Activated CD4-positive, CD25-positive, alpha-beta regulatory T cell (primary cell): ENCODE measurements at regions not wholly inside any gene's neighbourhood (a gene's known extent, or its start where the extent isn't known, plus 50 kb on each side); places are given as distances from the start of the nearest gene placed in this dataset.

Source experiments
- DNase-seq, 4 experiments: peaks; one replicate each; lab custom pipeline; 2025; lab: John Stamatoyannopoulos, UW

DNA sequence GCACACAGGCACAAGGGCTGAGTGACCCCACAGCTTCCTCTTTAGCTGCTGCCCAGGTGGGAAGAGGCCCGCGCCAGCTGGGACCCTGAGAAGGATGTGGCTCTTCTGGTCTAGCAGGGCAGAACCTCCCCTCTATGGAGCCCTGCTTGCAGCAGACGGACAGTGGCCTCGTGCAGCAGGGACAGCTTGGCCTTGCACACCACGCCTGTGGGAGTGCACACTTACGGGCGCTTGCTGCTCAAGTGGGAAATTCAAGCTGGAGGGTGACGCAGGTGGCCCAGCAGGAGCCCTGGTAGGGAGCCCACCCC is 971.4 kb downstream of the BRD1 start:
- DNase-seq = no peak

DNA sequence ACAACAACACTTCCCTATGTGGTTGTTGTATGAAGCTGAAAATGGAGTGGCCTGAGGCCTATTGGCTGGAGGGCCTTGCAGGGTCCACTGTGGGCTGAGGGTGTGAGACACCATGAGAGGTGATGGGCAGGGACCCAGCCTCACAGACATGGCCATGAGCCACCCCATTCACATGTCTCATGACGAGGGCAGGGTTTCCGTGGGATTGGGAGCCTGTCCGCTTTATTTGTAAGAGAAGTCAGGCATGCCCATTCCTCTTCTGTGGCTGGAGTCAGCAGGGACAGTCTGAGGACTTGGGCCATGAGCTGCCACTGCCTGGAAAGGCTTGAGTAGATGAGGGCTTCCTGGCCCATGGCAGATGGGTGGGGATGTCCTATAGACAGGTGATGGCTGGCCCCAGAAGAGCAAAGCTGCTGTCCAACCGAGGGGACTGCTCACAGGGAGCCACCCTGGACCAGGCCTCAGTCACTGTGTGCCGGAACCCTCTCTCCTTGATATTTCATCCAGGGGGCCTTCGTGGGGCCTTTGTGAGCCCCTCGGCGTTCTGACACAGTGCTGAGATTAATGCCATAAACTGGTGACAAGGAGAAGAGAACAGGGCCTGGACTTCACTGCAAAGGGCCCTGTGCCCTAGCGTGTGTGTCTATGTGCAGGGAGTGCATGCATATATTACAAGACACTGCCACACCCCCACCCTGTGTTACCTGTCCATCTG is 971.9 kb downstream of the BRD1 start:
- no peak for DNase-seq

DNA sequence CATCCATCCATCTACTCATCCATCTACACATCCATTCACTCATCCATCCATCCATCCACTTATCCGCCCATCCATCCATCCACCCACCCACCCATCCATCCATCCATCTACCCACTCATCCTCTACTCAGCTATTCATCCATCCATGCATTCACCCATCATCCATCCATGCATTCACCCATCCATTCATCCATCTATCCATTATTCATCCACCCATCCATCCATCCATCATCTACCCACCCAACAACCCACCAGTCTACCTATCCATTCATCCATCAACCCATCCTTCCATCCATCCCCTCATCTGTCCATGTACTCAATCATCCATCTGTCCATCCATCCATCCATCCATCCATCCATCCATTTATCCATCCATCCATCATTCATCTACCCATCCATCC is 972.7 kb downstream of the BRD1 start:
- no peak for DNase-seq

DNA sequence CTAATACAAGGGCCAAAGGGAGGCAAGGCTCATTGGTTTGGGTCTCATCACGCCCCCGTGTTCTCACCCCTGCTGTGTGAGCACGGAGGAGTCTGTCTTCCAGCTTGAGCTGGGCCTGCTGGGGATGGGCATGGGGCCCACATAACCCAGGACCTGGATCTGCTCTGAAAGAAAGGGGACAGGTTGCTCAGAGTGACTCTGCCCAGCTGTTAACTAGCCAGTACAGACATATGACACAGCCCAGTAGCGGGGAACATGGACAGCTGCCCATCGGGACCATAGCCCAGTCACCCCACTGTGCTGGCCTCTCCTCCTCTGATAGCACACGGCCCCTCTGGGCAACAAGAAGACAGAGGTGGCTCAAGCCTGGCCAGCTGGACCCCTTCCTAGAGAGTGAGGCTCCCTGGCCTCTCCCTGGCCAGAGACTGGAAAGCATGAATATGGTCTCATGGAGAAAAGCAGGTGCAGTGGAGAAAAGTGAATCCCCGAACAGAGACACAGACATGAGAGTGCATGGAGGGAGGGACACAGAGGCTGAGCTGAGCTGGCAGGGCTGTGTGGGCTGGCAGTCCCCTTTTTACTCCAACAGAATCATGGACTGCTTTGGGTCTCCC is 973.9 kb downstream of the BRD1 start:
- DNase-seq = no peak

DNA sequence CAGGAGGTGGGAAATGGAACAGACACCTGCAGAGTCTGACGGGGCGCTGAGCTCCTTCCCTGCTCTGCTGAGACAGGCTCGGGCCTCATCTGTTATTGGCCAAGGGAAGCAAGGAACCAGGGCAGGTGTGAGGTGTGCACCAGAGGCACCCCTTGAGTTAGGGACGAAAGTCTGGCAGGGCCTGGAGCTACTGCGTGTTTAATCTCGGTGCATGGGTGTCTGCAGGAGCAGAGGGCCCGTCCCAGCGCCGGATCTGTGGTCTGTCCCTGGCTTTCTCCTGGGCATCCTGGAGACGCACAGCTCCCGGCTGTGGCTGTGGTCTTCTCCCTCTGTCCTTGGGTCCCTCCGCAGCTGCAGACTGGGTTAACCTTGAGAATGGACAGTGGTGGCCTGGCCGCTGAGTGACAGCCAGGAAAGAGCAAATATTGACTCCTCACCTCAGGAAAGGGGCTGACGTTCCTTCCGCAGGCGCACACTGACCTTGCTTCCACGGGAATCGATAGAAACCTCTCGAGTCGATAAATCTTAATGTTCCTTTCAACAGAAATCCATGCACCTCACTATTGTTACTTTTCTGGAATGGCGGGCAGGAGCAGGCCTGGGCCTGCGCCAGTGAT is 975.6 kb downstream of the BRD1 start:
- DNase-seq = no peak

DNA sequence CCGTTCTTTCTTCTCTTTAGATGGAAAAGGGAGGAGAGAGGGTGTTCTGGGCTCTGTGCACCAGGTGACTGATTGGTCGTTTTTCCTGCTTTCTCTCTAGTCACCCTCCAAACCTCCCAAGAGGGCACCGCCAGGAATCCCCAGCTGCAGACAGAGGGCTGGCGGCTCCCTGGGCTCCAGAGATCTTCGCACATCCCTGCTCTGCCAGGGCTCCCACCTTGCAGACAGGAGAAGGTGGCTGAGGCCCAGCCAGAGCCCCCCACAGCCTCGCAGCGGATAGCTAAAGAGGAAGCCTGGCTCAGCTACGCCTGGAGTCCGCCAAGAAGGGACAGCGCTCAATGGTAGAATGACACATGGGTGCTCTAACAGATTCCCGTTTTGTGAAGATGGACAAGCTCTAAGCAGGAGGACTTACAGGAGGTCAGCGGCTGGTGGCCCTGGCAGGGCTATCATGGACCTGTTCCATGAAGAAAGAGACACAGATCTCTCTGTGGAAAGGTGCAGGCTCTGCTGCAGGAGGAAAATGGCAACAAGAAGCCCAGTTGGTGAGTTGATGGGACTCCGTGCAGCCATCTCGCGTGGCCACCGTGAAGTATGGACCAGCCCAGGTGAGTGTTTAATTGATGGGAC is 976.9 kb downstream of the BRD1 start:
- DNase-seq = no peak

DNA sequence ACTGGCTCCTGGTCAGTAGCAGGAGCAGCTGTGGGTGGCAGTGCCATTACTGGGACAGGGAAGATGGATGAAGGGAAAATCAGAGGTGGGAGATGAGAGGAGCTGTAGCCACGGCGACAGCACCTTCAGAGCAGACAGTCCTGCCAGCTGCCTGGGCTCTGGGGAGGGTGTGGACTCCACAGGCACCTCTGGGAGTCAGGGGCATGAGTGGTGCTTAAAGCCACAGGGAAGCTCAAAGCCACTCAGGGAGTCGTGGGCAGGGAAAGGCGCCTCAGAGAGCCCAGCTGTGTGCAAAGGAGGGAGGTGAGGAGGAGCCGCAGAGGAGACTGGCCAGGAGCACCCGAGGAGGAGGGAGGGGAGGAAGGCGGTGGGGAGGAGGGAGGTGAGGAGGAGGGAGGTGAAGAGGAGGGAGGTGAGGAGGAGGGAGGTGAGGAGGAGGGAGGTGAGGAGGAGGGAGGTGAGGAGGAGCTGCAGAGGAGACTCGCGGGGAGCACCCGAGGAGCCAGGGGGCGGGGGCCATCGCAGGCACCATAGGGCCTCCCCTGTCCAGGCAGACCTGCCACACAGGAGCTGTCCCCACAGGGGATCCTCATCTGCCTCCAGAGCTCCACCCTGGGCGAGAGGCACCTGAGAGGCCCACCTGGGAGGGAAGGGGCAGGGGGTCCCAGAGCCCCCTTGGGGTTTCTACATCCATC is 977.6 kb downstream of the BRD1 start:
- no peak for DNase-seq

DNA sequence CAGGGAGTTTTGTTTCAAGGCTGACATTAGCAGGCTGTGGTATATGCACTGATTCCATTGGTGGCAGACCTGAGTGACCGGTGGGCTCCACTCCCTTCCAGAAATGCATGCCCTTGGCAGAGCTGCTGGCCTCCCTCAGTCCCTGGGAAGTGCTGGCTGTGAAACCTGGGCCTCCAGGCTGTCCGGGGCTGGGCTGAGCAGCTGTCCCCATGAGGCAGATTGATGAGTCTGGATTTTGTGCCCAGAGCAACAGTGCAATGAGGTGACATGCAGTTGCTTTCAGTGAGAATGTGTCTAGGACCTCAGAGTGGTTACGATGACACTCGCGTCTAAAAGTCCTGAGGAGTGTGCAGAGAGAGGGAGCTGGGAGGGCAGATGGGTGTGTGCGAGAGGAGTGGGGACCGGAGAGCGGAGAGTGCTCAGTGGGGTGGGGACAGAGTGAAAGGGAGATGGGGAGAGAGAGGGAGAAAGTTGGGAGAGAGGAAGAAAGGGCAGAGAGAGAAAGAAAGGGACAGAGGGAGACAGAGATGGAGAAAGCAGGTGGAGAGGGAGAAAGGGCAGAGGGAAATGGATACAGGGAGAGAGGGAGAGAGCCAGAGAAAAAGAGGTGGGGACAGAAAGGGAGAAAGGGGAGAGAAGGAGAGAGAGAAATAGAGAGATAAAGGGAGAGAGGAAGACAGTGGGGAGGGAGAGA is 978.3 kb downstream of the BRD1 start:
- no peak for DNase-seq

DNA sequence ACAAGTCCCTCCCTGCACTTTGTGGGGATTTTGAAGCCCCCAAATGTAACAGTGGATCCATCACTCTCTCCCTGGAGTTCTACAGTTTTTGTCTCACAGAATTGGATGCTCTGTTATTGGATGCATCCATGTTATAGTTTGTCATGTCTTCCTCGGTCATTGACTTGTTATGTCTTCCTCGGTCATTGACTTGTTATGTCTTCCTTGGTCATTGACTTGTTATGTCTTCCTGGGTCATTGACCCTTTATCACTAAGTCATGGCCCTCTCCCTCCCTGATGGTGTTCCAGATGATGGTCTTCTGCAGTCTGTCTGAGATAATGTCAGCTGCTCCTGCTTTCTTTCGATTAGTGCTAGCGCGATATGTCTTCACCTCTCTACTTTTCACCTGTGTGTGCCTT is 981.5 kb downstream of the BRD1 start:
- no peak for DNase-seq

DNA sequence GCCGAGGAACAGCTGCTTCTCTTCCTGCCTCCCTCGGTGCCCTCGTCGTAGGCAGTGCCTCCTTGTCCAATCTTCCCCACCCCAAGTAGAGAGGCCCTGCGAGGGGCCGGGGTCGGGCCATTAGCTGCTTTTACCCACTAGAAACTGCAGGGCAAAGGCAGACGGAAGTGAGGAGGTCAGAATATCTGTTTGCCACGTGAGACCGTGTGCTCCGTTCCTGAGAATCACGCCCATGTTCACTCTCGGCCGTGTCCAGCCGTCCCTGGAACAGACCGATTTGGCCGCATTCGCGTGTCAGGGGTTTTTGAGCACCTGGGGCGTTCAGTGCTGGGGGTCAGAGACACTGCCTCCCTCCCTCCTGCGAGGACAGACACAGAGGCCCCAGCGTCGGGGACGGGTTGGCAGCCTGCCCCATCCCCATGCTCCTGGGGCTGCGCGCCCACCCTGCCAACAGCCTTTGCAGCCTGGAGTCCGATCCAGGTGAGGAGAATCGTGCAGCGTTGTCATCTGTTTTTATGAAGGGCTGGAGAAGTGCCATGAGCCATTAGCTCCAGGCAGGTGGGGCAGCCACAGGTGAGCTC is 982.2 kb downstream of the BRD1 start:
- DNase-seq = no peak

DNA sequence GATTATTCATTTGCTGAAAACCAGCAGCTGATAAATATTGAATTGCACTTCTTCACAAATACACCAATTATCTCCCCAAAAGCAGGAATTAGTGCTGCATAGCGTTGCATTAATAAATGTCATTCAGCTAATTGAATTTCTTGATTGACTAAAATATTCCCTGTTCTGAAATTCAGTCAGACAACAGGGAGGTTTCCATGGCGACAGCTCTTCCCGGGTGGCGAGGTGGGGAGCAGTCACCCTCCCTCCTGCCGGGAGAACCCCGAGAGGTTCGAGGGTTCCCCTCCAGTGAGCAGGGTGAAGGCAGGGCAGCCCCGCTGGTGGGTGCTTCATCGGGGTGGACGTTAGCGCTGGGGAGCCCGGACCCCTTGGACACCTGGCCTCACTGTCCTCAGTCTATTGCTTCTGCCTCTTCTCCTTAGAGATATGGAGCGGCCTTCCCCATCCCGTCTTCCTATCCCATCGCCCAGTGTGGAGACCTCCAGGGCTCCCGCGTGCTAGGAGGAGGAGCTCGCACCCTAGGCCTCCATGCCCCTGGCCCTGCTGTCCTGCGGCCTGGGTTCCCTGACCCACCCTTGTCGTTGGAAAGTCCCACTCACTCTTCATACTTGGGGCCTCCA is 983.5 kb downstream of the BRD1 start:
- DNase-seq = no peak

DNA sequence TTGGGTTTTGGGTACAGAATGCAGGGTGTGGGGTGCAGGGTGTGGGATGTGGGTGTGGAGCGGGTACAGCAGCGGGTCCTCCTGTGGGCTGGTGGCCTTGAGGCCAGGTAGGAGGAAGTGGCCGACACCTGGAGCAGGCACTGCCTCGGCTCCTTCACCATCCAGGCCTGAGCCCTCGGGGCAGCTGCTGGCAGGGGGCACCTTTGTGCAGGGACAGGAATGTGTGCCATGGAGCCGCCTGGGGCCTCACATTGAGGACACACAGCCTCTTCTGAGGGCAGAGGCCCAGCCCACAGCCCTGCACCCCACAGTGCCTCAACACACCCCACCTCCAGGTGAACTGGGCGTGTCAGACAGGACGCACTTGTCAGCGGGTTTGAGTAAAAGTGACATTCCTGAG is 984.0 kb downstream of the BRD1 start:
- DNase-seq = no peak

DNA sequence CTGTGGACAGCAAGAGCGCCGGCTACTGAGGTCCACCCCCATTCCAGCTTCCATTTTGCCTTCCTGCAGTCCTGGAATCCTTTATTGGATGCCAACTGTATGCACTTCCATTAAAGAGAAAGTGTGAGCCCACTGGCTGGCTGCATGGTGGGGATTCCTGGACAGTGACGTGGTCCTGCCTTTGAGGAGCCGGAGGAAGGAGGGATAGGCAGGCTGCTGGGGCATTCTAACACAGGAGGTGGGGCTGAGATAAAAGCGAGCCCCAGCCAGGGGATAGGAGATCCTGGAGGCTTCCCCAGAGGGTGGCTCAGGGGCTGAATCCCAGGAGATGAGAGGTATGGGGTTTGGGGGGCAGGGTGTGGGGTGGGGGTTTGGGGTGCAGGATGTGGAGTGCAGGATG is 984.7 kb downstream of the BRD1 start:
- no peak for DNase-seq

DNA sequence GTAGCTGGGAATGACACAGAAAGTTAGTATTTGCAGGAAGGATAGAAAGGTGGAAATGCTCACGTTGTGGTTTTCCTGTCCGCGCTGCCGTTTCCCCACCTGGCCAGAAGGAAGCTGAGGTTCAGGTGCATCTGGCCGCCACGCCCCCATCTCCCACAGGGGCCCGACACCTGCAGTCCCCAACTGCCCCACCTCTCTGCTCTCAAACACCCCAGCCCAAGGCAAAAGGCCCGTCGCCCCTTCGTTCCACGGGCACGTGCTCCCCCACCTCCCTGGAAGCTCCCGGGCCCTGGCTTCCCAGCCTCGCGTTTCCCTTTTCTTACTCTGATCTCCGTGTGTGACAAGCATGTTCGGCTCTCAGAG is 985.1 kb downstream of the BRD1 start:
- no peak for DNase-seq

DNA sequence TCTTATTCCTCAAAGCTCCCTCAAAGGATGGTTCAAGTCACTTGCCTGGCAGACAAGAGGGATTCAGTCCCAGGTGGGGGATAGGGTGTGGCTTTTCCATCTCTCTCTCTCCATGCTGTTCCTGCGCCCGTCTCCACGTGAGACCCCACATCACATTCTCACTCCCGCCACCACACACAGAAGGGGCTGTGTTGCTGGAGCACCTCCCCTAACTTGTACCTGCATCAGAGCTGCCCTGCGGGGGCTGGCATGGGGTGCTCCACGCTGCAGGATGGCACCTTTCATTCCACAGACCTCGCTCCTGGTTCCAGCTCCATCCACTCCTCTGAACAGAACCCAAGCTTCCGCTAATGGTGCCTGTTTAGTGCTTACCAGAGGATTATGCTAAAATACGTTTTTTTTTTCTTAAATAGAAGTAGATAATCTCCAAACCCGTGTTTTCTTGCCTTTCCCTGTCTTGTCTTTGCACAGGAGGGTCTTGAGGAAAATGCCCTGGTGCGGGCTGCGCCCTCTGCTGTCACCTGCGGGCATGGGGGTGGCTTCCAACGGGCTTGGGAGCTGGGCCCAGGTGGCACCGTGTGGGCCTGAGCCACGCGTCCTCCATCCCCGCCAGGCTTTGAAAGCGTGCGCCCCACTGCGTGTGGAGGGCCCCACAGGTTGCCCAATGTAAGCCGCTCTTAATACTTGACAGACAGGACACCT is 985.6 kb downstream of the BRD1 start:
- no peak for DNase-seq

DNA sequence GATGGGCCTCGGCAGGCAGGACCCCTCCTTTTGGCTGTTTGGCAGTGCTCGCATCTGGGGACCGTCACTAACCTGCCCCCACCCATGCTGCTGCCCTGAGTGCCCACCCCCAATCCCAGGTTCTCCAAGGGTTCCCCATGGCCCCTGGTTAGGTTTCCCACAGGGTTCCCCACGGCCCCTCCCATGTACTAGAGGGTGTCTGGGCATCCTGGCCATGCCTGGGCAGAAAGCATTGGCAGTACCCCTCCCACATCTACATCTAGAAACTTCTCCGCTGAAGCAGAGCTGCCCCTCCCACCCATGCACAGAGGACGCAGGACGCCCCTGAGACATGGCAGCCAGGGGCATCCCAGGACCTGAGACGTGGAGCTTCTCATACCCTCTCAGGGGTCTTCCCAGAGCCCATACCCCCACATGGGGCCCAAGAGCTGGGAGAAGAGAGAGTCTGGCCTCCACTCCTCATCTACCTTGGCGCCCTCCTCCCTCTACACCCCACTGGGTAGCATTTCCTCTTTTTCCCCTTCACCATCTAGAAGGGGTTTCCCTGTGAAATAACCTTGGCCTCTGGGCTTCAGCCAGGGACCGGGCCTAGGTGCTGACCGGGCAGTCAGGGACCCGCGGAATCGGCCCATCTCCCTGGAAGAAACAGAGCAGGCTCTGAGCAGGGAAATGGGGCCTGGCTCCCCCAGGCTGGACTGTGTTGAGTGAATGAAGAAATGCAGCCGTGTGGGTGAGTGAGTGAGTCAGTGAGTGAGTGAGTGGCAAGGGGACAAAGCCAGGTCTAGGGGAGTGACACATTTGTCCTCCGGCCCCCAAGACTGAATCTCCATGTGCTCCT is 987.3 kb downstream of the BRD1 start:
- DNase-seq = no peak

DNA sequence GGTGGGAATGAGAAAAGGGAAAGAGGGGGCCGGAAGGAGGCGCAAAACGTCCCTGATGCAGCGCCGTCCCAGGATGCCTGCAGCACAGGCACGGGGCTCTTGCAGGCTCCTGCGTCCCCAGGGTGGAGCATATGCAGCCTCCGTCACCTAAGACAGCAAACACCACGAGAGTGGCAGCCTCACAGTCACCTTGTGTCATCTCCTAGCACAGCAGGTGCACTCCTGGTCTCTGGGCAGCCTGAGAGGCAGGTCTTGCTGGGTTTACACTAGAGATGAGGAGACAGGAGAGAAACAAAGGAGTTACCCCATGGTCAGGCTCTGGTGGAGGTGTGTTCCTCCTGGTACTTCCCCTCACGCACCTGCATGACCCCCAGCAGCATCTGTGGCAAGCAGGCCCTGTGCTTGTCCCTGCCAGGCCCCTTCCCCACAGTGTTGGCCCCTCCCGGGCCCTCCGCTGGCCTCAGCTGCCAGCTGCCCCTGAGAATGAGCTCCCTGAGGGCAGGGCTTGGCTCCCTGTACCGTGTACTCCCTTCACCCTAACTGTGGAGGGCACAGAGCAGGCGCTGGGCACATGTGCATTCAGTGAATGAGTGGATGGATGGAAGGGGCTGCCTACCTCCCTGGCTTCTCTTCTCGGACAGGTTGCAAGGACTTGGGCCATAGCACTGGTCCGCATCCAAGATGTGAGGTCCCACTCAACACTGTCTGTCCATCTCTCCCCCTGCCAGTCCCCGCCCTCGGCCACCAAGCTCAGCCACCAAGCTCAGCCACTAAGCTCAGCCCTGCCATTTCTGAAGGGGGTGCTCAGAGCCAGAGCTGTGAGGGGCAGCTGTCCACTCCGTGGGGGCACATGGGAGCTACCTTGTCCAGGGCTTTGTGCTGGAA is 988.6 kb downstream of the BRD1 start:
- DNase-seq = no peak

DNA sequence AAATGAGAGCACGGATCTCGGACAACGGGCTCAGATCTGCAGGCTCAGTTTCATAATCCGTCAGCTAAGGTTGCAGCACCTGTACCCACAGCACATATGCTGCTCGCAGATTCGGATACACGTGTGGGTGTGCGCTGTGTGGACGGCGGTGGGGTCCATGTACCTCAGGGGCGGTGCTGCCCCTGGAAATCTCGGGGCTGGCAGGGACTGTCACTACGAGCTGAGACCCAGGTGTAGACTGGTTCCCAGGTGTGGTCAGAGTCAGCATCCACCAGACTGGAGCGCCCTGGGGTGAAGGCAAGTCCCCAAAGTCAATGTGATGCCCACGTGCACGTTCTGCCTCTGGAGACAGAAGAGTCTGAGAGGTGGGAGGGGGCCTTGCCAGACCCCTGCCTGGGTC is 989.3 kb downstream of the BRD1 start:
- DNase-seq = no peak
